IPS-NIHi7 (cell line): ENCODE measurements at regions not wholly inside any gene's neighbourhood (a gene's known extent, or its start where the extent isn't known, plus 50 kb on each side); places are given as distances from the start of the nearest gene placed in this dataset.
"Not testable (repeated sequence)": the region's sequence is repeated elsewhere in the genome, so short reads cannot be mapped to it uniquely, and the experiment has no call there.

Experiments used
- DNase-seq: peaks from one replicate; pipeline ENCODE4 v3.0.0; 2012; ENCODE audit warnings: mixed read lengths; ENCODE audit errors: extremely low spot score

GRCh38 chr6:144767051-144767450, 481.9 kb downstream of the UTRN start:
- DNase-seq = no peak

- DNase-seq = no peak
These were observed 483.5 kb downstream of the UTRN start for GRCh38 chr6:144768551-144769075.

- DNase-seq = no peak
These were observed 484.0 kb downstream of the UTRN start for GRCh38 chr6:144769142-144769541.

GRCh38 chr6:144776031-144776819, 491.1 kb downstream of the UTRN start:
- no peak for DNase-seq

GRCh38 chr6:144777249-144777648, 492.1 kb downstream of the UTRN start:
- no peak for DNase-seq

GRCh38 chr6:144778056-144778455, 492.9 kb downstream of the UTRN start:
- DNase-seq = no peak

- no peak for DNase-seq
These were observed 493.8 kb downstream of the UTRN start for GRCh38 chr6:144778773-144779492.

GRCh38 chr6:144781836-144782235, 496.7 kb downstream of the UTRN start:
- DNase-seq = no peak

GRCh38 chr6:144782634-144783033, 497.5 kb downstream of the UTRN start:
- no peak for DNase-seq

GRCh38 chr6:144785056-144785455, 499.9 kb downstream of the UTRN start:
- no peak for DNase-seq

- DNase-seq = no peak
These were observed 501.7 kb downstream of the UTRN start for GRCh38 chr6:144786825-144787224.

GRCh38 chr6:144793744-144794143, 508.6 kb downstream of the UTRN start:
- DNase-seq = no peak

GRCh38 chr6:144795022-144795421, 509.9 kb downstream of the UTRN start:
- not testable (repeated sequence) for DNase-seq

- no peak for DNase-seq
These were observed 510.9 kb downstream of the UTRN start for GRCh38 chr6:144796070-144796469.

- DNase-seq = no peak
These were observed 512.9 kb downstream of the UTRN start for GRCh38 chr6:144797881-144798589.

GRCh38 chr6:144804246-144804790, 519.2 kb downstream of the UTRN start:
- no peak for DNase-seq

GRCh38 chr6:144805049-144805448, 519.9 kb downstream of the UTRN start:
- no peak for DNase-seq

- DNase-seq = no peak
These were observed 521.1 kb downstream of the UTRN start for GRCh38 chr6:144806222-144806621.

GRCh38 chr6:144809120-144809519, 524.0 kb downstream of the UTRN start:
- DNase-seq = no peak

GRCh38 chr6:144809969-144810368, 524.8 kb downstream of the UTRN start:
- no peak for DNase-seq

GRCh38 chr6:144811140-144811539, 526.0 kb downstream of the UTRN start:
- DNase-seq = no peak

- DNase-seq = no peak
These were observed 531.8 kb downstream of the UTRN start for GRCh38 chr6:144816936-144817335.
